H1 (cell line): ENCODE measurements at regions not wholly inside any gene's neighbourhood (a gene's known extent, or its start where the extent isn't known, plus 50 kb on each side); places are given as distances from the start of the nearest gene placed in this dataset.

Experiments
- CTCF ChIA-PET: fragments of 300-600 bp; sonication (Branson Sonifier 250); formaldehyde crosslinking; loops from one replicate; lab custom pipeline; 2021; ENCODE audit not compliant: partially characterized antibody; lab: Charles Lee
- POLR2A ChIA-PET: fragments of 300-600 bp; sonication (Branson Sonifier 250); formaldehyde crosslinking; loops from one replicate; lab custom pipeline; 2021; ENCODE audit warnings: inconsistent platforms; ENCODE audit not compliant: partially characterized antibody; lab: Charles Lee
- DNase-seq, 2 experiments: peaks; one replicate each; pipeline versions ENCODE4 v3.0.0 to v3.0.0-alpha.2; 2010 to 2022; ENCODE audit warnings: low spot score in 2 of 2, low read depth in 1 of 2, mixed read lengths in 1 of 2
- FAIRE-seq: peaks from 2 replicates; lab custom pipeline; 2011; peaks lifted over from hg19 to GRCh38; lab: Jason Lieb, UNC
- H2AFZ ChIP-seq: 2 replicates; pipeline ENCODE4 v1.8.1; 2012; ENCODE audit warnings: low read length, inconsistent platforms
- H2AK5ac ChIP-seq: 2 replicates; pipeline ENCODE4 v1.6.1; 2013; ENCODE audit warnings: low read depth, low read length
- H2BK120ac ChIP-seq: replicated peaks from 2 replicates; pipeline ENCODE3; 2013; ENCODE audit warnings: low read depth, low read length, inconsistent platforms
- H2BK12ac ChIP-seq: 2 replicates; pipeline ENCODE4 v1.6.1; 2013; ENCODE audit warnings: low read depth, low read length
- H2BK15ac ChIP-seq: 2 replicates; pipeline ENCODE4 v1.6.1; 2013; ENCODE audit warnings: low read length
- H2BK20ac ChIP-seq: 2 replicates; pipeline ENCODE4 v1.6.1; 2013; ENCODE audit warnings: low read length
- H2BK5ac ChIP-seq: 2 replicates; pipeline ENCODE4 v1.6.1; 2013; ENCODE audit warnings: low read depth, low read length
- H3K14ac ChIP-seq: 2 replicates; pipeline ENCODE4 v1.6.1; 2013; ENCODE audit warnings: inconsistent platforms; ENCODE audit not compliant: insufficient read length
- H3K18ac ChIP-seq: 2 replicates; pipeline ENCODE4 v1.6.1; 2013; ENCODE audit warnings: low read length; ENCODE audit errors: extremely low read depth
- H3K23ac ChIP-seq: 2 replicates; pipeline ENCODE4 v1.6.1; 2013; ENCODE audit warnings: inconsistent platforms; ENCODE audit not compliant: insufficient read length
- H3K23me2 ChIP-seq: 2 replicates; pipeline ENCODE4 v1.6.1; 2013; ENCODE audit warnings: low read depth, low read length
- H3K27ac ChIP-seq: 2 replicates; pipeline ENCODE4 v1.6.1; 2011; ENCODE audit warnings: low read depth, low read length, inconsistent platforms
- H3K27me3 ChIP-seq, 4 experiments: replicated peaks in 1 of 4; 1 replicate in 1 of 4; 2 replicates in 3 of 4; pipeline versions ENCODE4 v1.6.1 to v1.8.1; 2011 to 2013; ENCODE audit warnings: low read length in 3 of 4, mild to moderate bottlenecking in 3 of 4, inconsistent platforms in 2 of 4, mixed read lengths in 2 of 4, moderate library complexity in 1 of 4; ENCODE audit not compliant: control insufficient read depth in 3 of 4, insufficient read depth in 3 of 4; ENCODE audit errors: extremely low read depth in 1 of 4
- H3K36me3 ChIP-seq, 4 experiments: 2 replicates each; pipeline versions ENCODE4 v1.6.1 to v1.8.1; 2011 to 2013; ENCODE audit warnings: mild to moderate bottlenecking in 4 of 4, low read length in 3 of 4, moderate library complexity in 2 of 4, control low read depth in 1 of 4, inconsistent platforms in 1 of 4; ENCODE audit not compliant: insufficient read depth in 4 of 4, control insufficient read depth in 2 of 4
- H3K4ac ChIP-seq: replicated peaks from 2 replicates; pipeline ENCODE3; 2013; ENCODE audit warnings: low read length, low read depth, mixed read lengths, inconsistent platforms; ENCODE audit not compliant: insufficient read length
- H3K4me1 ChIP-seq, 4 experiments: replicated peaks in 1 of 4; 1 replicate in 1 of 4; 2 replicates in 3 of 4; pipeline versions ENCODE4 v1.6.1 to v1.8.1; 2011 to 2013; ENCODE audit warnings: low read length in 3 of 4, inconsistent platforms in 2 of 4, mixed read lengths in 1 of 4; ENCODE audit not compliant: insufficient read depth in 4 of 4, control insufficient read depth in 3 of 4
- H3K4me2 ChIP-seq, 2 experiments: 2 replicates each; pipeline versions ENCODE4 v1.6.1 to v1.8.1; 2011 to 2013; ENCODE audit warnings: low read depth in 2 of 2, low read length in 2 of 2, control low read depth in 1 of 2, inconsistent platforms in 1 of 2, mild to moderate bottlenecking in 1 of 2; ENCODE audit not compliant: insufficient read depth in 1 of 2
- H3K4me3 ChIP-seq, 4 experiments: fragments of 200-600, 300-600 bp in 1 of 4; sonication (generic), shearing (Covaris generic), sonication (Bioruptor Twin) in 1 of 4; 2 replicates each; pipeline versions ENCODE4 v1.5.1 to v1.8.1; 2011 to 2016; ENCODE audit warnings: low read length in 4 of 4, low read depth in 3 of 4, control low read depth in 2 of 4, inconsistent platforms in 2 of 4, mild to moderate bottlenecking in 2 of 4, mixed read lengths in 1 of 4, moderate library complexity in 1 of 4; ENCODE audit not compliant: insufficient read depth in 2 of 4; ENCODE audit errors: extremely low read depth in 1 of 4
- H3K56ac ChIP-seq: replicated peaks from 2 replicates; pipeline ENCODE3; 2013; ENCODE audit warnings: low read depth, mild to moderate bottlenecking, mixed read lengths, low read length, inconsistent platforms; ENCODE audit not compliant: insufficient read length
- H3K79me1 ChIP-seq: 2 replicates; pipeline ENCODE4 v1.6.1; 2013; ENCODE audit warnings: low read depth, low read length, control low read depth
- H3K79me2 ChIP-seq, 2 experiments: 2 replicates each; pipeline versions ENCODE4 v1.6.1 to v1.8.1; 2012 to 2013; ENCODE audit warnings: low read length in 2 of 2, mild to moderate bottlenecking in 2 of 2, inconsistent platforms in 1 of 2; ENCODE audit not compliant: insufficient read depth in 2 of 2, control insufficient read depth in 1 of 2
- H3K9ac ChIP-seq, 4 experiments: replicated peaks in 1 of 4; 1 replicate in 1 of 4; 2 replicates in 3 of 4; pipeline versions ENCODE4 v1.6.1 to v1.8.1; 2011 to 2013; ENCODE audit warnings: low read depth in 3 of 4, low read length in 3 of 4, control low read depth in 2 of 4, mild to moderate bottlenecking in 2 of 4, moderate library complexity in 2 of 4, inconsistent platforms in 1 of 4; ENCODE audit errors: extremely low read depth in 1 of 4
- H3K9me3 ChIP-seq, 2 experiments: 2 replicates each; pipeline versions ENCODE4 v1.6.1 to v1.8.1; 2012 to 2013; ENCODE audit warnings: mild to moderate bottlenecking in 2 of 2, moderate library complexity in 2 of 2, control low read depth in 1 of 2, inconsistent platforms in 1 of 2, low read depth in 1 of 2, low read length in 1 of 2, mixed read lengths in 1 of 2; ENCODE audit not compliant: insufficient read depth in 2 of 2
- H4K20me1 ChIP-seq, 2 experiments: replicated peaks in 1 of 2; 2 replicates each; pipeline versions ENCODE3 to v1.8.1; 2011 to 2013; ENCODE audit warnings: inconsistent platforms in 2 of 2, low read length in 2 of 2, mild to moderate bottlenecking in 1 of 2; ENCODE audit not compliant: insufficient read depth in 2 of 2, control insufficient read depth in 1 of 2
- H4K5ac ChIP-seq: 2 replicates; pipeline ENCODE4 v1.6.1; 2013; ENCODE audit warnings: low read length, low read depth, mixed read lengths, inconsistent platforms; ENCODE audit not compliant: insufficient read length
- H4K8ac ChIP-seq: 2 replicates; pipeline ENCODE4 v1.8.0; 2013; ENCODE audit warnings: mild to moderate bottlenecking, moderate library complexity, low read length, inconsistent platforms; ENCODE audit not compliant: insufficient read depth; ENCODE audit errors: extremely low read depth
- H4K91ac ChIP-seq: replicated peaks from 2 replicates; pipeline ENCODE3; 2013; ENCODE audit warnings: low read length, mixed read lengths, inconsistent platforms; ENCODE audit not compliant: insufficient read length
- ASH2L ChIP-seq: fragments of 200-600, 300-600 bp; sonication (generic); IDR thresholded peaks from one replicate; pipeline ENCODE4 v1.7.1; 2017; ENCODE audit warnings: low read length
- CBX8 ChIP-seq: fragments of 300-800, 300-1000 bp; sonication (generic); IDR thresholded peaks from 2 replicates; pipeline ENCODE4 v1.7.1; 2016; ENCODE audit warnings: low read depth, low read length, borderline replicate concordance
- CHD1 ChIP-seq: IDR thresholded peaks from 2 replicates; pipeline ENCODE4 v1.6.1; 2012; ENCODE audit warnings: low read depth, low read length, improper control_type of control experiment
- CTBP2 ChIP-seq: IDR thresholded peaks from 2 replicates; pipeline ENCODE4 v1.7.0; 2011; ENCODE audit warnings: borderline replicate concordance, mild to moderate bottlenecking, moderate library complexity, mixed read lengths, low read length; ENCODE audit not compliant: insufficient read depth, insufficient read length
- HDAC6 ChIP-seq: IDR thresholded peaks from one replicate; pipeline ENCODE4 v1.7.1; 2012; ENCODE audit warnings: low read depth, mild to moderate bottlenecking, inconsistent platforms, low read length, moderate library complexity
- KDM1A ChIP-seq: fragments of 200-600, 300-600 bp; sonication (generic); IDR thresholded peaks from 2 replicates; pipeline ENCODE4 v1.7.1; 2016; ENCODE audit warnings: mild to moderate bottlenecking, low read length, borderline replicate concordance
- MAFK ChIP-seq: IDR thresholded peaks from 2 replicates; pipeline ENCODE4 v1.6.1; 2012; ENCODE audit warnings: low read depth, mild to moderate bottlenecking, improper control_type of control experiment, low read length
- POLR2AphosphoS5 ChIP-seq: IDR thresholded peaks from 2 replicates; pipeline ENCODE4 v1.6.1; 2011; ENCODE audit warnings: low read depth, low read length
- POU5F1 ChIP-seq: IDR thresholded peaks from 2 replicates; pipeline ENCODE4 v1.6.1; 2011; ENCODE audit warnings: low read depth, mild to moderate bottlenecking, low read length, moderate library complexity
- RBBP5 ChIP-seq: IDR thresholded peaks from 2 replicates; pipeline ENCODE4 v1.7.1; 2012; ENCODE audit warnings: low read depth, mild to moderate bottlenecking, inconsistent platforms, low read length, moderate library complexity, borderline replicate concordance
- TAF1 ChIP-seq: IDR thresholded peaks from 2 replicates; pipeline ENCODE4 v1.6.1; 2011; ENCODE audit warnings: mild to moderate bottlenecking, low read depth, low read length
- ZNF274 ChIP-seq: IDR thresholded peaks from 2 replicates; pipeline ENCODE4 v1.7.0; 2012; ENCODE audit warnings: low read length, borderline replicate concordance; ENCODE audit errors: extremely low read depth
- WGBS, 2 experiments: shearing (Covaris generic) in 1 of 2; methylation state at CpG; one replicate each; pipeline versions ENCODE4 v1.1.6 to v1.1.7; 2013 to 2015; ENCODE audit warnings: low lambda C conversion rate in 2 of 2, mixed read lengths in 2 of 2, inconsistent platforms in 1 of 2, low coverage in 1 of 2, missing lambda C conversion rate in 1 of 2; ENCODE audit not compliant: insufficient replicate concordance in 2 of 2, insufficient coverage in 1 of 2, insufficient read length in 1 of 2; ENCODE audit errors: extremely low coverage in 1 of 2, missing lambda C conversion rate in 1 of 2; 5-methylcytosine and 5-hydroxymethylcytosine counted together
- TF ChIP-seq, protein P1 (sequence below): IDR thresholded peaks from 2 replicates; pipeline ENCODE4 v1.6.1; 2012; ENCODE audit warnings: inconsistent platforms
- TF ChIP-seq, protein P2 (sequence below): IDR thresholded peaks from 2 replicates; pipeline ENCODE4 v1.6.1; 2011; ENCODE audit warnings: low read length, improper control_type of control experiment

DNA sequence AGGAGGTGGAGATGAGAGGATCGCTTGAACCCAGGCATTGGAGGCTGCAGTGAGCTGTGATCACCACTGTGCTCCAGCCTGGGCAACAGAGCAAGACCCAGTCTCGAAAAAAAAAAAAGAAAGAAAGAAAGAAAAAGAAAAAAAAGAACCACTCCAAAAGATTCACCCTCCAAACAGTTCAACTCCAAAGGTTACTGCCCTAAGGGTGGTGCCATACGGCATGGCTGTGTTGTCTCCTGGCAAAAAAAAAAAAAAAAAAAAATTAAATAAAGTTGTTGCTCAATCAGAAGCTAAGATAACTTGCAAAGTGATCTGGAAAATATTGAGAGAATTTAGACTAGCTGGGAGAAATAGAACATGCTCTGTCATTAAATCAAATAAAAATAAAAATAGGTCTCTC, 79.5 kb downstream of the KCTD15 start:
- no peak for FAIRE-seq
- POLR2A ChIA-PET = no interaction called here
- TF ChIP-seq TAF1 (no peak), POLR2AphosphoS5 (no peak), RBBP5 (no peak), ZNF274 (no peak), CBX8 (no peak), POU5F1 (no peak), MAFK (no peak), CTBP2 (no peak), CHD1 (no peak), KDM1A (no peak), ASH2L (no peak), HDAC6 (no peak)
- TF ChIP-seq, protein P1, sequence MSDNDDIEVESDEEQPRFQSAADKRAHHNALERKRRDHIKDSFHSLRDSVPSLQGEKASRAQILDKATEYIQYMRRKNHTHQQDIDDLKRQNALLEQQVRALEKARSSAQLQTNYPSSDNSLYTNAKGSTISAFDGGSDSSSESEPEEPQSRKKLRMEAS = no peak
- TF ChIP-seq, protein P2, sequence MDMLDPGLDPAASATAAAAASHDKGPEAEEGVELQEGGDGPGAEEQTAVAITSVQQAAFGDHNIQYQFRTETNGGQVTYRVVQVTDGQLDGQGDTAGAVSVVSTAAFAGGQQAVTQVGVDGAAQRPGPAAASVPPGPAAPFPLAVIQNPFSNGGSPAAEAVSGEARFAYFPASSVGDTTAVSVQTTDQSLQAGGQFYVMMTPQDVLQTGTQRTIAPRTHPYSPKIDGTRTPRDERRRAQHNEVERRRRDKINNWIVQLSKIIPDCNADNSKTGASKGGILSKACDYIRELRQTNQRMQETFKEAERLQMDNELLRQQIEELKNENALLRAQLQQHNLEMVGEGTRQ = no peak

More for the DNA sequence above, 79.5 kb downstream of the KCTD15 start:
- Histone ChIP-seq H3K27ac (no peak overlapping the region), H3K9ac (no peak overlapping the region), H3K36me3 (no peaks in the 10 kb centered on the region), H3K18ac (no peak overlapping the region), H2BK20ac (no peak overlapping the region), H2BK5ac (no peak overlapping the region), H2BK12ac (no peak overlapping the region), H3K4me3 (no peak overlapping the region), H3K4me2 (no peak overlapping the region), H2AFZ (no peak overlapping the region), H4K8ac (no peak overlapping the region), H3K56ac (no peak overlapping the region), H2BK15ac (no peak overlapping the region), H3K79me1 (no peaks in the 10 kb centered on the region), H3K23ac (no peak overlapping the region), H3K79me2 (no peaks in the 10 kb centered on the region), H4K91ac (no peak overlapping the region), H2AK5ac (no peak overlapping the region), H3K14ac (no peak overlapping the region), H3K9me3 (no peaks in the 10 kb centered on the region), H2BK120ac (no peak overlapping the region), H3K27me3 (no peaks in the 10 kb centered on the region), H3K4ac (no peak overlapping the region), H3K4me1 (peaks cover 0 to under 1% (median 0%) of the 10 kb centered on the region in 4 experiments; a peak in 2 of 7 replicates), H4K20me1 (no peaks in the 10 kb centered on the region), H3K23me2 (peaks cover 6% of the 10 kb centered on the region; the same call in 1 of the 2 replicates), H4K5ac (no peak overlapping the region)
- WGBS, 2 experiments = 86% methylated on average over 1 of the region's 3 CpGs; no CpG with 5 or more reads in 1 of the 2 experiments
- no peak for DNase-seq
- CTCF ChIA-PET = interaction anchor here (1.0 to 1.1 kb wide), 3 partner anchors 13 to 220 kb away, joined by 3 to 4 read pairs (median 4); no protein-coding TSS in a partner anchor
